Memory B cell (primary cell): ENCODE measurements at regions not wholly inside any gene's neighbourhood (a gene's known extent, or its start where the extent isn't known, plus 50 kb on each side); places are given as distances from the start of the nearest gene placed in this dataset.

Experiments
- ATAC-seq: fragments of 150-1000 bp; cut with Tn5 transposase; 2 replicates; pipeline ENCODE4 v1.10.0; 2021; ENCODE audit warnings: low read depth, mild to moderate bottlenecking, moderate library complexity
- DNase-seq, 2 donors: peaks; one replicate each; pipeline ENCODE4 v3.0.0; 2022; ENCODE audit warnings: low spot score in 2 of 2
- H3K27ac Mint-ChIP-seq: one replicate; pipeline ENCODE4 v1.8.0; 2022; ENCODE audit warnings: mild to moderate bottlenecking, moderate library complexity, mixed read lengths
- H3K27me3 Mint-ChIP-seq: one replicate; pipeline ENCODE4 v1.8.0; 2022; ENCODE audit warnings: mixed read lengths
- H3K36me3 Mint-ChIP-seq: one replicate; pipeline ENCODE4 v1.8.0; 2022; ENCODE audit warnings: mild to moderate bottlenecking, mixed read lengths
- H3K4me1 Mint-ChIP-seq: one replicate; pipeline ENCODE4 v1.8.0; 2022; ENCODE audit warnings: mixed read lengths
- H3K4me3 Mint-ChIP-seq: one replicate; pipeline ENCODE4 v1.8.0; 2022; ENCODE audit warnings: mild to moderate bottlenecking, moderate library complexity, mixed read lengths
- H3K9me3 Mint-ChIP-seq: one replicate; pipeline ENCODE4 v1.8.0; 2022; ENCODE audit warnings: mixed read lengths

DNA sequence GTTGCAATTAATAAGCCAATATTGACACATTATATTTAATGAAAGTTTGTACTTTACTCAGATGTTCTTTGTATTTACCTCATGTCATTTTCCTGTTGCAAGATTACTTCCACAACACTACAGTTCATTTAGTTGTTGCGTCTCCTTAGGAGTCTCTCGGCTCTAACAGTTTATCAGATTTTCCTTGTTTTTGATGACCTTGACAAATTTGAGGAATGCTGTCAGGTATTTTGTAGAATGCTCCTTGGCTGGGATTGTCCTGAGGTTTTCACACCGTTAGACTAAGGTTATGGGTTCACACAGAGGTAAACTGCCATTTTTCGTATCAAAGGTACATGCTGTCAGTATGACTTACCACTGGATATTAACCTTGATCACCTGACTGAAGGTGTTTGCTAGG lies 416.6 kb upstream of the TNP1 start:
- no peak for ATAC-seq
- no peaks in the 10 kb centered on the region for H3K4me1 Mint-ChIP-seq
- H3K27me3 Mint-ChIP-seq, result peaks cover 4% of the 10 kb centered on the region
- H3K36me3 Mint-ChIP-seq, result no peaks in the 10 kb centered on the region
- H3K4me3 Mint-ChIP-seq, result no peak overlapping the region
- H3K27ac Mint-ChIP-seq, result no peak overlapping the region
- no peak for DNase-seq
- no peaks in the 10 kb centered on the region for H3K9me3 Mint-ChIP-seq

DNA sequence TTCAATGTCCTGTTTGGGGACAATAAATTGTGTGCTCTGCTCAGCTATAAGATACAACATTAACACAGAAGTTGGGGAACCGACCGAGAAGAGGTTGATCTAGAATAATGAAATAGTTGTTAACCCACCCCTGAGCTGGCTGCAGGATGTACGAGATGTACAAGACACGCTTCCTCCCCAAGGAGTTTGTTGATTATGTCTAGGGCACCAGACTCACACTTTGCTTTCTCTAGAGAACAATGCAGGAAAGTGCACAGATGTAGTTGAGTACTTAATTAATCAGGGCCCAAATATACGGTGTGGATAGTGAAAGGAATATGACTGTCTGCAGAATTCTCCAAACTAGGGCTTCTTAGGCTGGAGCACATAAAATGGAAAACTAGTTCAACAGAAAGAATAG lies 415.2 kb upstream of the TNP1 start:
- peaks cover 4% of the 10 kb centered on the region for H3K27me3 Mint-ChIP-seq
- no peak for ATAC-seq
- no peaks in the 10 kb centered on the region for H3K4me1 Mint-ChIP-seq
- DNase-seq, result no peak
- H3K36me3 Mint-ChIP-seq, result no peaks in the 10 kb centered on the region
- no peak overlapping the region for H3K27ac Mint-ChIP-seq
- H3K4me3 Mint-ChIP-seq, result no peak overlapping the region
- no peaks in the 10 kb centered on the region for H3K9me3 Mint-ChIP-seq

DNA sequence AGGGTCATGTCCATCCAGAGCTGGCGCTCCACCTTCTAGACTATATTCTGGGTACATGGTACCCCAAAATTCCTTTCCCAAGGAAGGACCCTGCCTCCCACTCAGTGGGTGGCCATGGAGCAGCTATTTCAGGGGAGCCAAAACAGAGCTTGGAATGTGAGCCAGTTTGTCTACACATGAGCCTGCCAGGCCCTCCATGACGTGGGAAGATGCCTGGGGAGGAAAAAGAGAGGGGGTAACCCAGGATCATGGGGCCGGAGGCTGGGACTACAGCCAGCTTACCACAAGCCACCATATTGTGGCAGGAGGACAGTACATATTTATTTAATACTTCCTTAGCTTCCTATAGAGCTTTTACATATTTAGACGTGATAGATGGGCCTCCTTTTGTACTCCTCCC lies 414.7 kb upstream of the TNP1 start:
- no peaks in the 10 kb centered on the region for H3K9me3 Mint-ChIP-seq

DNA sequence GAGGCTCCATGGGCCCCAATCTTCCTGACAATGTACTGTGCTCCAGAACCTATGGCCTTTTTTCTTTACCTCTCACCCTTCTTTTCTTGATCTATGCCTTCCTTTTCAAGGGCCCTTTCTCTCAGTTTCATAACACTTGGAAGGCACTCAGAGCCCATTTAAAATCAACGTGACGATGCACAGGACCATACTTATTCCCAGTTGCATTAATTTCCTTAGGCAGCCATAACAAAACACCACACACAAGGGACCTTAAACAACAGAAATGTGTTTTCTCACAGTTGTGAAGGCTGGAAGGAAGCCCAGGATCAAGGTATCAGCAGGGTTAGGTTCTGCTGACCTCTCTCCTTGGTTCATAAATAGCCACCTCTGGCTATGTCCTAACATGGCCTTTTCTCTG lies 414.0 kb upstream of the TNP1 start:
- Mint-ChIP-seq H3K4me3 (no peak overlapping the region), H3K36me3 (no peaks in the 10 kb centered on the region), H3K4me1 (no peaks in the 10 kb centered on the region), H3K27ac (no peak overlapping the region), H3K9me3 (no peaks in the 10 kb centered on the region), H3K27me3 (peaks cover 6% of the 10 kb centered on the region)
- ATAC-seq, result no peak
- no peak for DNase-seq

More for the DNA sequence above, 414.7 kb upstream of the TNP1 start:
- no peaks in the 10 kb centered on the region for H3K4me1 Mint-ChIP-seq
- H3K36me3 Mint-ChIP-seq, result no peaks in the 10 kb centered on the region
- peaks cover 4% of the 10 kb centered on the region for H3K27me3 Mint-ChIP-seq
- ATAC-seq, result no peak
- no peak overlapping the region for H3K27ac Mint-ChIP-seq
- H3K4me3 Mint-ChIP-seq, result no peak overlapping the region
- no peak for DNase-seq

DNA sequence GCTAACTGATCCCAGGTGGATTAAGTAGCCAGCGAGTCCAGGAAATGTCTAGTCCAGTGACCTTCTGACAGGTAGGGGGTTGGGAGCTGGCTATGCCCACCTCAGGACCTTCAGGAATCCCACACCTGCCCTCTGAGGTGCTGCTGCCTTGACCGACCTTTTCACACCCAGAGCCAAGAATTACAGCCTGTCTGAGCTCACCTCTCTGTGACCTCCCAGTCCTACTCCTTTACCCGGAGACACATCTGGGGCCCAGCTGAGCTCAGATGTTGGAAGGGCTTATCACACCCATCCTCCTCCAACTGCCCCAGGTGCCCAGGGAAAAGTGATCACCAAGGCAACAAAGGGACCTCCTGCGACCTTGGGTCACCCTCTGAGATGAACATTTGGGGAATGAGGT lies 413.3 kb upstream of the TNP1 start:
- H3K4me3 Mint-ChIP-seq, result no peak overlapping the region

DNA sequence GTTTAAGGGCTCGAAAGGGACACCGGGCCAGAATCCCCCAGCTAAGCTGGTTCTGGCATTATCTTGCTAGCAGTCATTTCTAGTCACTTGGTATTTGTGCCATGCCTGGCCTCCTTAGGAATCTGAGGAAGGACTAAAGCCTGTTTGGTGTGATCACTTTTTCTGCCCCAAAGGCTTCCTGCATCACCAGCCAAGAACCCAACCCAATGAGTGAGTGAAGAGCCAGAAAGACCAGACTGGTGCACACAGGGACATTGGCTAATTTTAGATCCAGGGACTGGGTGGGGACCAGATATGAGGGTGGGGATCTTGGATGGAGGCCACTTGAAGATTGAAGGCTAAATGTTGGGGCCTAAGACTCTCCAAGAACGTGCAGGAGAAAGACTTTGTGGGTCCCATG lies 411.9 kb upstream of the TNP1 start:
- DNase-seq (no peak), ATAC-seq (no peak)
- H3K4me1 Mint-ChIP-seq, result no peaks in the 10 kb centered on the region
- peaks cover 6% of the 10 kb centered on the region for H3K27me3 Mint-ChIP-seq
- H3K36me3 Mint-ChIP-seq, result no peaks in the 10 kb centered on the region
- no peak overlapping the region for H3K4me3 Mint-ChIP-seq
- H3K27ac Mint-ChIP-seq, result no peak overlapping the region
- H3K9me3 Mint-ChIP-seq, result peaks cover 4% of the 10 kb centered on the region

More for the DNA sequence above, 413.3 kb upstream of the TNP1 start:
- DNase-seq (no peak), ATAC-seq (no peak)
- Mint-ChIP-seq H3K9me3 (no peaks in the 10 kb centered on the region), H3K27ac (no peak overlapping the region), H3K27me3 (peaks cover 6% of the 10 kb centered on the region), H3K4me1 (no peaks in the 10 kb centered on the region), H3K36me3 (no peaks in the 10 kb centered on the region)

DNA sequence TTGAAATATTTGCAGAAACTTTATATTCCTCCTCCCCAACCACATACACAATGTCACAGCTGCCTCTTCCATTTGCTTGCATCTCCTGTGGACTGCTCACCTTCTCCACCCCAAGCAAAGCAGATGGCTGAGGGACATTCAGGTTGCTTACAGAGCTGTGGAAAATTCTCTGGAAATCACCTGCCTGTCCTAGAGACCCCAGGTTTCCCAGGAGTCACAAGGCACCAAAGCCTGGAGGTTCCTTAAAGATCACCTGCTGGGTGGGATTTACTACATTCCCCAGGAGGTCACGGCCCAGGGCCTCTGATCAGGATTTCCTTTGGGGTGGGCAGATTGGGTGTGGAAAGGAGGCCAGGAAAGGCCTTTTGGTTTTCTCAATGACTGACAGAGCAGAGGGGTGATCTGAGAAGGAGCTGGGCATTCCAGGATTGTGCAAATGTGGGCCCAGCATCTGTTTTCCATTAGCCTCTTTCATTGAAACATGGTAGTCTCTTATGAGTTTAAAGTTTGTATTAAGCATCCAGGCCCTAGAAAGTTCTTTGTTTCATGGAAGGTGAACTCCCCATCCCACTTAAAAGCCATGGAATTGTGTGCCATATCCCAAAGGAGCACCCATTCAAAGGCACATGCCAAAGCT lies 410.7 kb upstream of the TNP1 start:
- no peak for ATAC-seq
- Mint-ChIP-seq H3K9me3 (peaks cover 4% of the 10 kb centered on the region), H3K27me3 (peaks cover 6% of the 10 kb centered on the region), H3K4me3 (no peak overlapping the region), H3K27ac (no peak overlapping the region), H3K4me1 (no peaks in the 10 kb centered on the region), H3K36me3 (no peaks in the 10 kb centered on the region)
- DNase-seq, result no peak

DNA sequence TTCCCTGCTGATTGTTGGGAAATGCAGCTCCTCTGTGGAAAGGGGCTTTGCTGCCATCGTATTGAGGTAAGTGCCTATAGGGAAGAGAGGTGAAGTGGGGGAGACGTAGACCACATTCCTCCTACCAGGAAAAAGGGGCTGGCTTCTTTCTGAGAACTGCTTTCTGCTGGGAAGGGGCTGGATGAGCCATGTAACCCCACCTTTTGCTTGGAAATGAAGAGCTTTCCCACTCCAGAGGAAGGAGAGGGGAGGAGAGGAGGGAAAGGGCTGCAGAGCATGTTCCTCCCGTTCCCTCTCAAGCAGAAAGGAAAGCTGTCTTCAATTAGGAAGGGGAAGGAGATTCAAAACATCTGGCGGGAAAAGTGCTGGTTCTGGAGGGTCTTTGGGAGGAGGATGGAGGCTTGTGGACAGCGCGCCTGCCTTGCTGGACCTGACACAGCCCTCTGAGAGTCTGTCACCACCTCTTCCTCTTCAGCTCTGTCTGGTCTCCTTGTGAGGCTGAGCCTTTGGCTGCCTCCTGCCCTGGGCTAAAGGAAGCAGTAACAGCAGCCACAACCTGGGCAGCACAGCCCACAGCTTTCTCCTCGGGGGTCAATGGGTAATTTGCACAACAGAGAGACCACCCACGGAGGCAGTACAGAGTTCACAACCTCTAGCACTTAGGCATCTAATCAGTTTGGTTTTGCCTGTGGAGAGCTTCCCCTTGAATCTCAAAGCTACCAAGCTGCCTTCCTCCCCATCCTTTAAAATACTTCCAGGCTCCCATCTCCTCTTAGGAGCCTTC lies 410.0 kb upstream of the TNP1 start:
- peaks cover 4% of the 10 kb centered on the region for H3K9me3 Mint-ChIP-seq
- ATAC-seq (no peak), DNase-seq (no peak)
- no peak overlapping the region for H3K4me3 Mint-ChIP-seq
- H3K27me3 Mint-ChIP-seq, result peaks cover 6% of the 10 kb centered on the region
- no peaks in the 10 kb centered on the region for H3K4me1 Mint-ChIP-seq
- H3K27ac Mint-ChIP-seq, result no peak overlapping the region
- no peaks in the 10 kb centered on the region for H3K36me3 Mint-ChIP-seq

DNA sequence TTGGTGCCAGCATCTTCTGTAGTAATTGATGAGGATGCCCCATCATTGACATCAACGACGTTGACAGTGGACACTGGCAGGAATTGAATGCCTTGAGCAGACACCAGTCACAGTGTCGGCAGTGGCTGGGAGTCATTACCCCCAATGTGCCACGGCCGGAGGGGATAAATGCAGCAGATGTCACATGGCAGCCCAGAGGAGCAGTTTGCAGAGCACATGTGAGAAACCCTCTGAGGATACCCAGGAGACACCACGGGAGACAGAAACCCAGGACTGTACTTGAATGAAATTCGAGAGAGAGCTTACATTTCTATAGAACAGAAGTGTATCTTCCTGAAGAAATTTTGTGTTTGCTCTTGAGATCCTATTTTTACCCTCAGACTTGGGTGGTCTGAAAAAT lies 409.1 kb upstream of the TNP1 start:
- Mint-ChIP-seq H3K27me3 (peaks cover 6% of the 10 kb centered on the region), H3K27ac (no peak overlapping the region), H3K4me3 (no peak overlapping the region), H3K9me3 (peaks cover 4% of the 10 kb centered on the region), H3K36me3 (no peaks in the 10 kb centered on the region), H3K4me1 (no peaks in the 10 kb centered on the region)
- no peak for DNase-seq
- ATAC-seq, result no peak

DNA sequence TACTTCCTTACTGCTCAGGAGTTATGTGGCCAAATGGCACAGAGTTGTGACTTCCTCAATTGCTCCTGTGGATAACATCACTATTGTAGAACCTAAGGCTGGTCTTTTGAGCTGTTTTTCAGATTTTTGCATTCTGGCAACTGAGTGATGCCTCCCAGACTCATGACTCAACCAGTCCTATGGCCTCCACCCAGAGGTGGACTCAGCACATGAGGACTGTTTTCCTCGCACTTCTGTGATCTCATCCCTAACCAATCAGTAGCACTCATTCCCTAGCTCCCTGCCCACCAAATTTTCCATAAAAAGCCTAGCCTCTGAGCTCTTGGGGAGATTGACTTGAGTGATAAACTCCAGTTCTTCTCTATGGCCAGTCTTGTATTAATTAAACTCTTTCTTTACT lies 407.9 kb upstream of the TNP1 start:
- Mint-ChIP-seq H3K27me3 (peaks cover 4% of the 10 kb centered on the region), H3K27ac (no peak overlapping the region), H3K4me1 (no peaks in the 10 kb centered on the region), H3K36me3 (no peaks in the 10 kb centered on the region), H3K4me3 (no peak overlapping the region), H3K9me3 (peaks cover 4% of the 10 kb centered on the region)
- DNase-seq, result no peak
- ATAC-seq, result no peak

DNA sequence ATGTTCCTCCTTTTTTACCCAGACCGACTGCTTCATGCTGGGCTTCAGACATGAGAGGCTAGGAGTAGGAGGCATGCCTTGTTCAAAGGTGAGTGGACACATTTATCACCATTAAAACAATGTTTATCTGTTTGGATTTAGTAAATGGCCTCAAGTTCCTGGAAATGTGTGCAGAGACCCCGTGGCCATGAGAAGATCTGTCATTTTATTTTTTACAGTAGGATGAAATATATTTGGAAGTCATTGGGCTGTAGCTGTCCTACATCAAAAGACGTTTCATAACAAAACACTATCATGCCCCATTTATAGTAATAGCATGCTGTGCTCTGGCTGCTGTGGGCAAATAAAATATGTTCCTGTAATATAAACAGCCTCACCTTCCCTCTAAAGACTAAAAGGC lies 403.9 kb upstream of the TNP1 start:
- ATAC-seq (no peak), DNase-seq (no peak)
- H3K27ac Mint-ChIP-seq, result no peak overlapping the region
- H3K4me1 Mint-ChIP-seq, result no peaks in the 10 kb centered on the region
- no peak overlapping the region for H3K4me3 Mint-ChIP-seq
- peaks cover 6% of the 10 kb centered on the region for H3K9me3 Mint-ChIP-seq
- no peaks in the 10 kb centered on the region for H3K36me3 Mint-ChIP-seq
- peaks cover 2% of the 10 kb centered on the region for H3K27me3 Mint-ChIP-seq

DNA sequence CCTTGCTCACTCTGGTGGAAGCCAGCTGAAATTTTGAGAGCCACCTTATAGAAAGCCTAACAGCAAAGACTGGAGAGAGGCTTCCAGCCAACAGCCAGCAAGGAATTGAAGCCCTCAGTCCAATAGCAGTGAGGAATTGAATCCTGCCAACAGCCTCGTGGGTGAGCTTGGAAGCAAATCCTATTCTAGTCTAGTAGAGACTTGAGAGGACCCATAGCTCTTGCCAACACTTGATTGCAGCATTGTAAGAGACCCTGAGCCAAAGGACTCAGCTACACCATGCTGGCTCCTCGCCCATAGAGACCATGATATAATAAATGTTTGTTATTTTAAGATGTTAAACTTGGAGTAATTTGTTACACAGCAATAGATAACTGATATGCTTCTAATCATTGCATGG lies 403.0 kb upstream of the TNP1 start:
- no peak overlapping the region for H3K4me3 Mint-ChIP-seq
- peaks cover 4% of the 10 kb centered on the region for H3K9me3 Mint-ChIP-seq
- no peak overlapping the region for H3K27ac Mint-ChIP-seq
- DNase-seq (no peak), ATAC-seq (no peak)
- H3K27me3 Mint-ChIP-seq, result peaks cover 2% of the 10 kb centered on the region
- H3K4me1 Mint-ChIP-seq, result no peaks in the 10 kb centered on the region
- H3K36me3 Mint-ChIP-seq, result no peaks in the 10 kb centered on the region

DNA sequence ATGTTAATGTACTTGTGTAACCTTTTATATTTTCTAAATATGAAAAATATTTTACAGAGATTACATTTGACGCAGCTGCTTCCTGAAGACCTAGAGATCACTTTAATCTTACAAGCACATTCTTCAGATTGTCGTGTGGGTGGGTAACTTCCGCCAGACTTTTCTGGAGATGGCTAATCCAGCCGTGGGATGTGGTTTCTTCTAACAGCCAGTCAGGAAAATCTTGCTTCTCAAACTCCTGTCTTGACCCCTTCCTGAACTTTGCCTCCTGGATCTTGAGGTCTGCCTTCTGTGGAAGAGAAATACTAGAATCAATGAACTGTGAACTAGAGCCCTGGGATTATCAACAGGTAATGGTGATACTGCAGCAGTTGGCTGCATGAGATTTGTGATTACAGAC lies 401.6 kb upstream of the TNP1 start:
- ATAC-seq (no peak), DNase-seq (no peak)
- Mint-ChIP-seq H3K9me3 (peaks cover 2% of the 10 kb centered on the region), H3K4me3 (no peak overlapping the region), H3K27me3 (peaks cover 1% of the 10 kb centered on the region), H3K27ac (no peak overlapping the region), H3K36me3 (no peaks in the 10 kb centered on the region), H3K4me1 (no peaks in the 10 kb centered on the region)

DNA sequence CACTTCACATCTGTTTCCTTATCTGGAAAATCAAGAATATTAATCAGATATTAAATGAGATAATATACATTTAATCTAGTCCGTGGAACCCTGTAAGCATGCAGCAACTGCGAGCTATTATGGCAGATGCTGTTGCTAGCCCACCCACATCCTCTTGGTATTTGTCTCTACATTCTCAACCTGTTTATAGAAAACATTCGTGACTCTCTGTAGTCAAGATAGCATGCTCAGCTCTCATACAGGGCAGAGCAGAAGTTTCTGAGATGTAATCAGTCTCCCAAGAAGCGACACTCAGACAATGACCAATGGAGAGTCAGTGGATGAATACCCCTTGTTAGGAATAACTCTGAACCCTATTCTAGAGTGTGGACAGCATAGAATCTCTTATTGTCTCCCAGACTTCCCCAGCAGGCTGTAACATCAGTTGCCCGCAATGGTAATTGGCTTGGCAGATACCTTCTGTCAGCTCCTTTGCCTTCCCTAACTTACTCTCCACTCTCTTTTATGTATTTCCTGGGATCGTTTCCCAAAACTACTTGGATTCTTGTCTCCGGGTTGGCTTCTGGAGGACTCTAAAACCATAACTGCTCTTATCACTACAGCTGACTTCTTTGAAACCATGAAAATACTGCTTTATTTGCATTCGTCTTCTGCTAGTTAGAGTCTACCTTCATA lies 400.7 kb upstream of the TNP1 start:
- peaks cover 2% of the 10 kb centered on the region for H3K9me3 Mint-ChIP-seq

More for the DNA sequence above, 400.7 kb upstream of the TNP1 start:
- DNase-seq, result no peak
- no peaks in the 10 kb centered on the region for H3K4me1 Mint-ChIP-seq
- no peak overlapping the region for H3K27ac Mint-ChIP-seq
- H3K36me3 Mint-ChIP-seq, result no peaks in the 10 kb centered on the region
- no peak overlapping the region for H3K4me3 Mint-ChIP-seq
- H3K27me3 Mint-ChIP-seq, result no peaks in the 10 kb centered on the region
- no peak for ATAC-seq
